Uterus (tissue), 3 donors: ENCODE measurements at regions not wholly inside any gene's neighbourhood (a gene's known extent, or its start where the extent isn't known, plus 50 kb on each side); places are given as distances from the start of the nearest gene placed in this dataset.

ENCODE experiments used
- DNase-seq, 2 donors: peaks; one replicate each; pipeline ENCODE4 v3.0.0-alpha.2; 2019 to 2020
- H3K27ac ChIP-seq, 2 donors: fragments of 200-600 bp; sonication (generic); 1 replicate in 1 of 2; 2 replicates in 1 of 2; pipeline ENCODE4 v1.5.1; 2016 to 2018
- H3K27me3 ChIP-seq, 2 donors: fragments of 200-600 bp; sonication (generic); one replicate each; pipeline ENCODE4 v1.5.1; 2018 to 2019; ENCODE audit warnings: control low read depth in 1 of 2
- H3K36me3 ChIP-seq, 2 donors: fragments of 200-600 bp; sonication (generic); one replicate each; pipeline ENCODE4 v1.5.1; 2019; ENCODE audit warnings: control low read depth in 1 of 2
- H3K4me1 ChIP-seq, 2 donors: fragments of 200-600 bp; sonication (generic); one replicate each; pipeline ENCODE4 v1.5.1; 2018 to 2019; ENCODE audit warnings: control low read depth in 1 of 2
- H3K4me3 ChIP-seq, 2 donors: fragments of 200-600 bp; sonication (generic); 1 replicate in 1 of 2; 2 replicates in 1 of 2; pipeline ENCODE4 v1.5.1; 2018 to 2019; ENCODE audit warnings: mild to moderate bottlenecking in 1 of 2
- H3K9me3 ChIP-seq, 2 donors: fragments of 200-600 bp; sonication (generic); one replicate each; pipeline ENCODE4 v1.5.1; 2019; ENCODE audit warnings: control low read depth in 1 of 2
- POLR2A ChIP-seq, 2 donors: fragments of 450-650 bp; IDR thresholded peaks; one replicate each; pipeline ENCODE4 v1.6.1; 2016; ENCODE audit warnings: antibody characterized with exemption in 2 of 2, mild to moderate bottlenecking in 1 of 2, moderate library complexity in 1 of 2
- intact Hi-C: fragments of 100-400 bp; cut with DNase I; formaldehyde crosslinking; loops from one replicate; pipeline ENCODE4 v1.15.1; 2023; ENCODE audit warnings: low total_unique reads
- TF ChIP-seq, protein P1 (sequence below), 4 experiments: fragments of 200-600 bp in 2 of 4; fragments of 450-650 bp in 2 of 4; sonication (generic) in 2 of 4; IDR thresholded peaks; one replicate each; pipeline ENCODE4 v1.5.1; 2016 to 2019; ENCODE audit warnings: antibody characterized with exemption in 4 of 4, mild to moderate bottlenecking in 2 of 4, moderate library complexity in 1 of 4
- donor health status: DM: yes; HTN: yes; CAD: no.

DNA sequence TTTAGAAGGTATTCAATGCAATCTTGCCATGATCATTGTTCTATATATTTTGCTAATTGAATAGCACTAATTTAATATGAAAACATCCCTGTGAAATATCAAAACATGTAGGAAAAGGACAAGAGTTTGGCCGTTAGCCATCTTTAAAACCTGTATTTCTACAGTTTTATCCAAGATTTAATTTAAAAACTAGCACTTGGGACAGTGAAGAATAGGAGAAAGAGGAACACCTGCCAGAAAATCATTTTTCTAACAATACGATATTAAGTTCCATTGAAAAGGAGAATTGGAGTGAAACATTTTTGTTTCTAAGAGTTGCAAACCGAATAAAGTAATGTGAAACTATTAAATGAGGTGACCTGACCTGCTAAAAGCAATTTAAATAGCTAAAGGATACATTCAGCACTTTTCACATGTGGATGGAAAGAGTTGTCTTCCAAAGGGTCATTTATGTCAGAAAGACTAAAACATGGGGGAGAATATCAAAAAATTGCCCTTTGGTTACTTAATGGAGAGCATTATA, 1673.6 kb upstream of the MIR17HG start:
- no peak for DNase-seq
- Histone ChIP-seq H3K9me3 (no peaks in the 10 kb centered on the region), H3K4me3 (no peak overlapping the region), H3K27ac (no peak overlapping the region), H3K4me1 (no peaks in the 10 kb centered on the region), H3K27me3 (no peaks in the 10 kb centered on the region), H3K36me3 (no peaks in the 10 kb centered on the region)
- TF ChIP-seq, protein P1, sequence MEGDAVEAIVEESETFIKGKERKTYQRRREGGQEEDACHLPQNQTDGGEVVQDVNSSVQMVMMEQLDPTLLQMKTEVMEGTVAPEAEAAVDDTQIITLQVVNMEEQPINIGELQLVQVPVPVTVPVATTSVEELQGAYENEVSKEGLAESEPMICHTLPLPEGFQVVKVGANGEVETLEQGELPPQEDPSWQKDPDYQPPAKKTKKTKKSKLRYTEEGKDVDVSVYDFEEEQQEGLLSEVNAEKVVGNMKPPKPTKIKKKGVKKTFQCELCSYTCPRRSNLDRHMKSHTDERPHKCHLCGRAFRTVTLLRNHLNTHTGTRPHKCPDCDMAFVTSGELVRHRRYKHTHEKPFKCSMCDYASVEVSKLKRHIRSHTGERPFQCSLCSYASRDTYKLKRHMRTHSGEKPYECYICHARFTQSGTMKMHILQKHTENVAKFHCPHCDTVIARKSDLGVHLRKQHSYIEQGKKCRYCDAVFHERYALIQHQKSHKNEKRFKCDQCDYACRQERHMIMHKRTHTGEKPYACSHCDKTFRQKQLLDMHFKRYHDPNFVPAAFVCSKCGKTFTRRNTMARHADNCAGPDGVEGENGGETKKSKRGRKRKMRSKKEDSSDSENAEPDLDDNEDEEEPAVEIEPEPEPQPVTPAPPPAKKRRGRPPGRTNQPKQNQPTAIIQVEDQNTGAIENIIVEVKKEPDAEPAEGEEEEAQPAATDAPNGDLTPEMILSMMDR (IDR thresholded peaks at IDR 0.05), result no peak
- no peak for TF ChIP-seq POLR2A (IDR thresholded peaks at IDR 0.05)
- intact Hi-C loops, result no loop called here

DNA sequence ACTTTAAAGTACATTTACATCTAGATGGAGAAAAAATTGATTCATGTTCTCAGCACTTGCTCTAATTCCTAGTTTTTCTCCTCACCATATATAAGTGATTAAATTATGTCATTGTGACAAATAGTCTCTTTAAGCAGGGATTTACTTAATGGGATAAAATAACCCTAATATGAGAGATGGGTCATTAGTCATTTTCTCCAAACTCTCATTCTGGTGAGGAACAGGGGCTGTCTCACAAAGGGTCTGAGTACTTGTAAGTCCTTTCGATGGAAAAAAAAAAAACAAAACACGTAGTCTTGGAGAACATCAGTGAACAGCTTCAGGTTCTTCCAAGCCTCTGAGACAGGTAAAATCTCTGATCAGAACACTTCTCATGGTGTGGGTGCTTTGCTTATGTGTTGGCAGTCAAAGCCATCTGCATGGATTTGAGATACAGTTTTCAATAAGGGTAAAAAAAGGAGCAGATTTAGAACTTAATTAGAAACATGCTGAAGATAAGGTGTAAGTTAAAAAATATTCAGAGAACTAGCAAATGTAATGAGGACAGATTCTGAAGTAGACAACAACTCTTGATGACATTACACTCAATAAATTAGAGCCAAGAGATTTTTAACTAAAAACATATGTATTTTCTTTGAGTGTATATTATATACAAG, 1668.9 kb upstream of the MIR17HG start:
- intact Hi-C loops, result no loop called here
- no peak for DNase-seq
- TF ChIP-seq, protein P1 (IDR thresholded peaks at IDR 0.05), result no peak
- no peak for TF ChIP-seq POLR2A (IDR thresholded peaks at IDR 0.05)

DNA sequence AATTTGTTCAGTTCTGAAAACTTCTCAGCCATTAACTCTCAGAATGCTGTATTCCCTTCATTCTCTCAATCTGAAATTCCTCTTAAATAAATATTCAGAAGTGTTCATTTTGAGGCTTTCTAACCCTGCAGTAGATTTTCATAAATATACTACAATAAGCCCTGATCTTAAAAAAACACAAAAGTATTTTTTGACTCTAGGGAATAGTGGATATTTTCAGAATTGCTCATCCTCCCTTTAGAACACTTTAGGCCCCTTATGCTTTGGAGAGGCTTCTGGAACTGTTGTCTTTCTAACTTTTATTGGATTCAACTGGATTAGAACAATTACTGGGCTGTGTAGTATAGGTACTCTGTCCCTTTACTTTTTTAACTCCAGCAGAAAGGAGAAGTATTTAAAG, 1662.6 kb upstream of the MIR17HG start:
- no peak for TF ChIP-seq POLR2A (IDR thresholded peaks at IDR 0.05)
- TF ChIP-seq, protein P1 (IDR thresholded peaks at IDR 0.05), result no peak
- Histone ChIP-seq H3K27me3 (no peaks in the 10 kb centered on the region), H3K4me1 (no peaks in the 10 kb centered on the region), H3K4me3 (no peak overlapping the region), H3K36me3 (no peaks in the 10 kb centered on the region), H3K9me3 (no peaks in the 10 kb centered on the region), H3K27ac (no peak overlapping the region)
- intact Hi-C loops, result no loop called here
- no peak for DNase-seq

More for the DNA sequence above, 1668.9 kb upstream of the MIR17HG start:
- Histone ChIP-seq H3K9me3 (no peaks in the 10 kb centered on the region), H3K4me3 (no peak overlapping the region), H3K4me1 (no peaks in the 10 kb centered on the region), H3K27me3 (no peaks in the 10 kb centered on the region), H3K27ac (no peak overlapping the region), H3K36me3 (no peaks in the 10 kb centered on the region)

DNA sequence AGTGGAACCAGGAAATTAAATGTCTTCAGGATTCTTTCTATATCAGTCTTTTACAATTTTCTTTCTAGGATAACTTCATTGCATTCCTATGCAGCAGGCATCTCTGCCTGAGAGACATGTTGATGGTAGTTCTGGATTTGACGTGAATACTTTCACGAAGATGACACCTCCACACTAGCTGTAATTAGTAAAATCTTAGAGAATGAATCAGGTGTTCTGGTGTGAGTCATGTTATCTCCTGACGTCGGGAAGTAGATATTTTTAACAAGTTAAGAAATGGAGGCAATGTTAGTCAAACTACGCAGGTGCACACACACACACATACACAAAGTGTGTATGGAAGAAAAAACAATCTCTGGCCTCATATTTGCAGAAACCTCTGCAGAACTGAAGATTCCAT, 1661.3 kb upstream of the MIR17HG start:
- DNase-seq, result no peak
- TF ChIP-seq, protein P1 (IDR thresholded peaks at IDR 0.05), result no peak
- TF ChIP-seq POLR2A (IDR thresholded peaks at IDR 0.05), result no peak
- Histone ChIP-seq H3K9me3 (no peaks in the 10 kb centered on the region), H3K4me3 (no peak overlapping the region), H3K36me3 (no peaks in the 10 kb centered on the region), H3K27ac (no peak overlapping the region), H3K27me3 (no peaks in the 10 kb centered on the region), H3K4me1 (no peaks in the 10 kb centered on the region)
- intact Hi-C loops, result no loop called here

DNA sequence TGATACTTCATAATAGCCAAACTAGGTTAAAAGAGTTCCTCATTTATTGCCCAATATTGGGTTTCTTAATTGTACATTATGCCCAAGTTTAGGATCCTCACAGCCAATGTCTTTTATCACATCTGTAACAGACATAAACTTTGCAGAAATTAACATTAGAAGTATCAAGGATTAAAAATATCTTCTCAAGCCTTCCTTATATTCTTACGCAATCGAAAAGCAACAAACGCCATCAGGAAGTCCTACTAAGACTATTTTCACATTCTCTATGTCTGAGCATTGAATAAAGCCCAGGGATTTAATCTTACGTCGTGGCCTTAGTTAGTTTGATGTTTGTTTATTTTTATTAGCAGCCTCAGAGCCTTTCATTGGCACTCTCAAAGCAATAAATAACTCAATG, 1660.4 kb upstream of the MIR17HG start:
- no peak overlapping the region for H3K27ac ChIP-seq
- H3K4me3 ChIP-seq, result no peak overlapping the region
- no peak for DNase-seq
- H3K4me1 ChIP-seq, result no peaks in the 10 kb centered on the region
- H3K27me3 ChIP-seq, result no peaks in the 10 kb centered on the region
- intact Hi-C loops, result no loop called here
- H3K9me3 ChIP-seq, result no peaks in the 10 kb centered on the region
- H3K36me3 ChIP-seq, result no peaks in the 10 kb centered on the region
- no peak for TF ChIP-seq POLR2A (IDR thresholded peaks at IDR 0.05)
